Mesenchymal stem cell (in vitro differentiated cells and primary cell): ENCODE measurements at regions not wholly inside any gene's neighbourhood (a gene's known extent, or its start where the extent isn't known, plus 50 kb on each side); places are given as distances from the start of the nearest gene placed in this dataset.

ENCODE experiments used
- DNase-seq: peaks from one replicate; pipeline ENCODE4 v3.0.0-alpha.2; 2013
- H2AFZ ChIP-seq: one replicate; pipeline ENCODE4 v1.6.1; 2013; ENCODE audit warnings: low read depth, mild to moderate bottlenecking, control low read depth, inconsistent platforms, low read length, moderate library complexity
- H2AK5ac ChIP-seq: 2 replicates; pipeline ENCODE4 v1.6.1; 2013; ENCODE audit warnings: low read length, moderate library complexity, mild to moderate bottlenecking, inconsistent platforms; ENCODE audit not compliant: severe bottlenecking
- H2BK120ac ChIP-seq: one replicate; pipeline ENCODE4 v1.6.1; 2013; ENCODE audit warnings: low read depth, mild to moderate bottlenecking, inconsistent platforms, low read length, moderate library complexity
- H2BK12ac ChIP-seq, 2 experiments: one replicate each; pipeline ENCODE4 v1.6.1; 2013; ENCODE audit warnings: inconsistent platforms in 2 of 2, low read length in 2 of 2, mild to moderate bottlenecking in 2 of 2, moderate library complexity in 2 of 2, control low read depth in 1 of 2
- H2BK15ac ChIP-seq: one replicate; pipeline ENCODE4 v1.6.1; 2013; ENCODE audit warnings: mild to moderate bottlenecking, low read depth, inconsistent platforms; ENCODE audit not compliant: poor library complexity, severe bottlenecking
- H2BK5ac ChIP-seq: 2 replicates; pipeline ENCODE4 v1.6.1; 2013; ENCODE audit warnings: low read depth, mild to moderate bottlenecking, low read length, control low read depth, inconsistent platforms; ENCODE audit not compliant: poor library complexity, severe bottlenecking
- H3K14ac ChIP-seq, 2 experiments: one replicate each; pipeline ENCODE4 v1.6.1; 2013; ENCODE audit warnings: inconsistent platforms in 2 of 2, low read length in 2 of 2, control low read depth in 1 of 2, mild to moderate bottlenecking in 1 of 2, moderate library complexity in 1 of 2
- H3K18ac ChIP-seq, 2 experiments: one replicate each; pipeline ENCODE4 v1.6.1; 2013; ENCODE audit warnings: inconsistent platforms in 2 of 2, low read length in 2 of 2, control low read depth in 1 of 2, low read depth in 1 of 2, mild to moderate bottlenecking in 1 of 2
- H3K23ac ChIP-seq, 2 experiments: one replicate each; pipeline ENCODE4 v1.6.1; 2013; ENCODE audit warnings: inconsistent platforms in 2 of 2, low read length in 2 of 2, mild to moderate bottlenecking in 2 of 2, moderate library complexity in 2 of 2, control low read depth in 1 of 2
- H3K27ac ChIP-seq: 2 replicates; pipeline ENCODE4 v1.5.1; 2013; ENCODE audit warnings: mild to moderate bottlenecking, moderate library complexity, low read length, control low read depth, inconsistent platforms; ENCODE audit not compliant: poor library complexity, severe bottlenecking
- H3K27me3 ChIP-seq, 2 experiments: 2 replicates each; pipeline versions ENCODE4 v1.6.1 to v1.7.0; 2013; ENCODE audit warnings: low read length in 2 of 2, mild to moderate bottlenecking in 2 of 2, moderate library complexity in 2 of 2, control low read depth in 1 of 2, inconsistent platforms in 1 of 2; ENCODE audit not compliant: control insufficient read depth in 1 of 2, insufficient read depth in 1 of 2
- H3K36me3 ChIP-seq, 2 experiments: 2 replicates each; pipeline versions ENCODE4 v1.6.1 to v1.7.0; 2013; ENCODE audit warnings: low read length in 2 of 2, control low read depth in 1 of 2, inconsistent platforms in 1 of 2, low read depth in 1 of 2, mild to moderate bottlenecking in 1 of 2; ENCODE audit not compliant: insufficient read depth in 2 of 2, control insufficient read depth in 1 of 2
- H3K4ac ChIP-seq, 2 experiments: one replicate each; pipeline ENCODE4 v1.6.1; 2013; ENCODE audit warnings: inconsistent platforms in 2 of 2, low read length in 2 of 2, mild to moderate bottlenecking in 2 of 2, moderate library complexity in 2 of 2, control low read depth in 1 of 2, low read depth in 1 of 2
- H3K4me1 ChIP-seq: 2 replicates; pipeline ENCODE4 v1.6.1; 2013; ENCODE audit warnings: low read depth, low read length, control low read depth; ENCODE audit not compliant: control insufficient read depth, insufficient read depth
- H3K4me2 ChIP-seq: 2 replicates; pipeline ENCODE4 v1.6.1; 2013; ENCODE audit warnings: low read length, mild to moderate bottlenecking, inconsistent platforms; ENCODE audit not compliant: poor library complexity, severe bottlenecking
- H3K4me3 ChIP-seq, 2 experiments: 2 replicates each; pipeline versions ENCODE4 v1.5.1 to v1.7.0; 2013; ENCODE audit warnings: low read length in 2 of 2, mild to moderate bottlenecking in 2 of 2, control low read depth in 1 of 2, low read depth in 1 of 2; ENCODE audit not compliant: insufficient read depth in 1 of 2
- H3K79me1 ChIP-seq: replicated peaks from 2 replicates; pipeline ENCODE4 v1.6.1; 2013; ENCODE audit warnings: mild to moderate bottlenecking, control low read depth, low read length, inconsistent platforms; ENCODE audit not compliant: poor library complexity, severe bottlenecking
- H3K9ac ChIP-seq: 2 replicates; pipeline ENCODE4 v1.7.0; 2013; ENCODE audit warnings: mild to moderate bottlenecking, low read length, moderate library complexity
- H3K9me3 ChIP-seq: 2 replicates; pipeline ENCODE4 v1.7.0; 2013; ENCODE audit warnings: mild to moderate bottlenecking, low read length; ENCODE audit not compliant: control insufficient read depth
- H4K8ac ChIP-seq: one replicate; pipeline ENCODE4 v1.6.1; 2013; ENCODE audit warnings: inconsistent platforms, mild to moderate bottlenecking, low read length, moderate library complexity
- H4K91ac ChIP-seq: one replicate; pipeline ENCODE4 v1.6.1; 2013; ENCODE audit warnings: mild to moderate bottlenecking, low read length, inconsistent platforms
- WGBS: methylation state at CpG from one replicate; pipeline ENCODE4 v1.1.7; 2013; ENCODE audit warnings: mixed read lengths; 5-methylcytosine and 5-hydroxymethylcytosine counted together

DNA sequence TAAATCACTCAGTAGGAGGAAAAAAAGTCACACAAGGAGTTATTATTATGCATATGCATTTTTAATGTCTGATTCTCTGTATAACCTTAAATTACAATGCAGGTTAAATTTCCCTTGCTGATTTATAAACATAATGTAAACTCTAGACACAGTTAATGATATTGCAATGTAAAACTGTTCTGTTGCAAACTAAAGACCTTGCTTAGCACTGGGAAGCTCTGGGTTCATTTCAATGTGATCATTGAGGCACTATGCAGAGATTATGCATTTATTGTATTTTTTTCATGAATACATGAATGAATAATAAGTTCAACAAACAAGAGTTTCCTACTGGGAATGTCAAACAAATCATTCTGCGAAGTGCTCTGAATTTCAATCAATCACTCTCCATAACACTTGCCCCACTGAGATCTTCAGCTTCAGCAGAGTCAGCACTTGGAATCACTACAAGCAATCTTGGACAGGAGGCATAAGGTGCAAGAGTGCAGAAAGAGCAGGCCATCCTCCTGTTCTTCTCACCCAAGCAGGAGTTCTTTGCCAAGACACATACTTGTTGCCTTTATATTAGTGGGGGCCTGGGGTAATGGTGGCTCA, 232.1 kb downstream of the CSNK1G3 start:
- Histone ChIP-seq H2BK120ac (no peak overlapping the region), H3K18ac (no peak overlapping the region), H3K4ac (no peak overlapping the region), H3K27ac (no peak overlapping the region), H3K4me3 (no peak overlapping the region), H2AK5ac (no peak overlapping the region), H2BK15ac (no peak overlapping the region), H3K9ac (no peak overlapping the region), H4K8ac (no peak overlapping the region), H4K91ac (no peak overlapping the region), H3K23ac (no peak overlapping the region), H3K4me2 (no peak overlapping the region), H2BK5ac (no peak overlapping the region), H3K36me3 (no peaks in the 10 kb centered on the region), H3K9me3 (no peaks in the 10 kb centered on the region), H3K79me1 (no peaks in the 10 kb centered on the region), H3K27me3 (no peaks in the 10 kb centered on the region), H2BK12ac (no peak overlapping the region), H2AFZ (no peak overlapping the region), H3K4me1 (no peaks in the 10 kb centered on the region), H3K14ac (no peak overlapping the region)
- no peak for DNase-seq
- WGBS: 91% methylated on average over 1 of the region's 1 CpG

DNA sequence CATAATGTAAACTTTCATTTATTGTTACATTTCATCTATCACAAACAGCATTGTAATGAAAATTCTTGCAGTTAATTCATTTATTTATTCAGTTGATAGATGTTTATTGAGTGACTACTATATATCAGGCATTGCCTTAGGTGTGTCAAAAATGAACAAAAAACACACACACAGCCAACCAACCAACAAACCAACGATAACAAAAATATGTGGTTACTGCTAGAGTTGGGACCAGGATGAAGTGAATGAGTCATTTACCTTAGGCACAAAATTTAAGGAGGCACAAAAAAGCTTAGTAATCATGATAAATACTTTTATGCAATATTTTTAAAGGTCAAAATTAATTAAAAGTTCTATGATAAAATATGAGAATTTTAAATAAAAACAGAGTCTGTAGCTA, 223.4 kb downstream of the CSNK1G3 start:
- no peak for DNase-seq
- H2AFZ ChIP-seq: no peak overlapping the region
- no peak overlapping the region for H2AK5ac ChIP-seq
- no peak overlapping the region for H3K14ac ChIP-seq
- no peak overlapping the region for H4K8ac ChIP-seq
- H2BK12ac ChIP-seq: no peak overlapping the region
- H3K18ac ChIP-seq: no peak overlapping the region
- peaks cover 12% of the 10 kb centered on the region for H3K9me3 ChIP-seq
- no peak overlapping the region for H2BK120ac ChIP-seq
- no peak overlapping the region for H3K9ac ChIP-seq
- no CpG with 5 or more reads among the region's 1 CpG for WGBS
- H3K27ac ChIP-seq: no peak overlapping the region
- H2BK15ac ChIP-seq: no peak overlapping the region
- no peaks in the 10 kb centered on the region for H3K36me3 ChIP-seq
- H2BK5ac ChIP-seq: no peak overlapping the region
- H3K4me2 ChIP-seq: no peak overlapping the region
- no peak overlapping the region for H3K4ac ChIP-seq
- H3K27me3 ChIP-seq: no peaks in the 10 kb centered on the region
- H4K91ac ChIP-seq: no peak overlapping the region
- no peak overlapping the region for H3K4me3 ChIP-seq
- no peak overlapping the region for H3K23ac ChIP-seq
- H3K4me1 ChIP-seq: no peaks in the 10 kb centered on the region
- no peaks in the 10 kb centered on the region for H3K79me1 ChIP-seq

DNA sequence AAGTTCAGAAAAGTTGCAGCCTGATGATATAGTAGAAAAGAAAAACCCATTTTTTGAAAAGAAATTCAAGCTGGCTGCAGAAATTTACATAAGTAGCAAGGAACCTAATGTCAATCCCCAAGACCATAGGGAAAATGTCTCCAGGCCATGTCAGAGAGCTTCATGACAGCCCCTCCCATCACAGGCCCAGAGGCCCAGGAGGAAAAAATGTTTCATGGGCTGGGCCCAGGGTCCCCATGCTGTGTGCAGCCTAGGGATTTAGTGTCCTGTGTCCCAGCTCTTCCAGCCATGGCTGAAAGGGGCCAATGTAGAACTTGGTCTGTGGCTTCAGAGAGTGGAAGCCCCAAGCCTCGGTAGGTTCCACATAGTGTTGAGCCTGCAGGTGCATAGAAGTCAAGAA, 220.3 kb downstream of the CSNK1G3 start:
- H3K9ac ChIP-seq: no peak overlapping the region
- no peak overlapping the region for H3K18ac ChIP-seq
- H2BK12ac ChIP-seq: no peak overlapping the region
- H3K4me1 ChIP-seq: no peaks in the 10 kb centered on the region
- peaks cover 14% of the 10 kb centered on the region for H3K9me3 ChIP-seq
- H3K4ac ChIP-seq: no peak overlapping the region
- H2AFZ ChIP-seq: no peak overlapping the region
- no peaks in the 10 kb centered on the region for H3K79me1 ChIP-seq
- no peak overlapping the region for H2BK15ac ChIP-seq
- no peak overlapping the region for H3K23ac ChIP-seq
- H4K8ac ChIP-seq: no peak overlapping the region
- H3K14ac ChIP-seq: no peak overlapping the region
- H3K36me3 ChIP-seq: no peaks in the 10 kb centered on the region
- no peak overlapping the region for H2BK120ac ChIP-seq
- no peak for DNase-seq
- 85% methylated on average over 1 of the region's 1 CpG for WGBS
- no peak overlapping the region for H2AK5ac ChIP-seq
- H3K27me3 ChIP-seq: no peaks in the 10 kb centered on the region
- H3K27ac ChIP-seq: no peak overlapping the region
- no peak overlapping the region for H3K4me2 ChIP-seq
- no peak overlapping the region for H2BK5ac ChIP-seq
- H4K91ac ChIP-seq: no peak overlapping the region
- H3K4me3 ChIP-seq: no peak overlapping the region

DNA sequence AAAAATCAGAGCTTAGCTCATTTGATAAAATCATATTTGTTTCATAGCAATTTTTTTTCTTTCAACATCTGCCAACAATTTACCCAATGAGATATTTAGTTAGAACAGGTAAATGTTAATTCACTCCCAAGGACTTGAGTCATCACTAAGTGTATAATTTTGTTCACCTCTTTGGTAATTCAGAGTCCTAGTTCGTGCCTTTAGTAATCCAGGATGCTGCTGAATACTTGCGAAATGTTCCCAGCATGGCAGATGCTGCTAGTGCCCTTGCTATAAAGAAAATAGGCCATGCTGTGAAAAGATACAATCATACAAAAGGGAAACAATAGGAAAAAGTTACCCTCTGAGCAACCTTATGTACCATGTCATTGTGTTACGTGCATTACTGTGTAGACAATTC, 210.5 kb downstream of the CSNK1G3 start:
- Histone ChIP-seq H2BK120ac (no peak overlapping the region), H3K14ac (no peak overlapping the region), H3K23ac (no peak overlapping the region), H2AFZ (no peak overlapping the region), H2BK5ac (no peak overlapping the region), H3K4me1 (peaks cover 3% of the 10 kb centered on the region), H3K27me3 (no peaks in the 10 kb centered on the region), H3K36me3 (no peaks in the 10 kb centered on the region), H3K4ac (no peak overlapping the region), H3K79me1 (no peaks in the 10 kb centered on the region), H2AK5ac (no peak overlapping the region), H2BK12ac (no peak overlapping the region), H3K4me3 (no peak overlapping the region), H4K91ac (no peak overlapping the region), H3K27ac (no peak overlapping the region), H4K8ac (no peak overlapping the region), H3K9ac (no peak overlapping the region), H3K9me3 (no peaks in the 10 kb centered on the region), H3K18ac (no peak overlapping the region), H3K4me2 (no peak overlapping the region), H2BK15ac (no peak overlapping the region)
- 85% methylated on average over 3 of the region's 3 CpGs for WGBS
- no peak for DNase-seq
